ENCODE measurements at regions not wholly inside any gene's neighbourhood (a gene's known extent, or its start where the extent isn't known, plus 50 kb on each side); places are given as distances from the start of the nearest gene placed in this dataset.

DNA sequence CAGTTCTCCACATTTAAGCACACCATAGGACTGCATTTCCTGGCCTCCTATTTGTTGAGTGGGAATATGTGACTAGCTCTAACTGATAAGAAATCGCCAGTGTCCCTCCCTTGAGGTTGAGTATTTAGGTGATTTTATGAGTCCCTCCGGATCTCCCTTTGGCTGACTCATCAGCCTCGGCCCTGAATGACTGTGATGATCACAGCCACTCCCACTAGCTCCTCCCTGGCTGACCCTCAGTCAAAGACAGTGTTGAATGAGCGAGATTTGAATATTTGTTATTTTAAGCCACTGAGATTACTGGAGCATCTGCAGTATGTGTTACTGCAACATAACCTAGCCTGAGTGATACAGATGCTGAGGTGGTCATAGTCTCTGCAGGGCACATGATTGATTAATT, 515.3 kb downstream of the EPHB1 start:
- in situ Hi-C loops (cut with HindIII; ENCODE audit: low sequenced_read_pairs) = no loop called here

- in situ Hi-C loops (cut with HindIII; ENCODE audit: low sequenced_read_pairs) = no loop called here
Measured at GRCh38 chr3:135311699-135312098, 516.6 kb downstream of the EPHB1 start.

DNA sequence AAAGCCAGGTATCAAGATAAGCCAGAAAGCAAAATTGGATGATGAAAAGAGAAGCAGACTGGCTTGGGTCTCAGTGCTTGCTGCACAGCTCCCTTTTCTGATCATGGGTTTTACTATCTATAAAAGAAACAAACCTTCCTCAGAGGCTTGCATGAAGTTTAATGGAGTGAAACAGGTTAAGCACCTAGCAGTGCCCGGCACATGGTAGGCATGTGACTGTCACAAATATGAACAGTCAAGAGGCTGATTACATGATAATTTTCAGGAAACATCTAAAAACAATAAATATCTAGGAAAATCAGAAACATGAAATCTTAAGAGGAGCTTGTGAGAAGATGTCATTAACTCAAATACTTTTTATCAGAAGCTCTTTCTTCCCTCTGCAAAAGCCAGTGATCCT, 519.2 kb downstream of the EPHB1 start:
- in situ Hi-C loops (cut with HindIII; ENCODE audit: low sequenced_read_pairs) = no loop called here

DNA sequence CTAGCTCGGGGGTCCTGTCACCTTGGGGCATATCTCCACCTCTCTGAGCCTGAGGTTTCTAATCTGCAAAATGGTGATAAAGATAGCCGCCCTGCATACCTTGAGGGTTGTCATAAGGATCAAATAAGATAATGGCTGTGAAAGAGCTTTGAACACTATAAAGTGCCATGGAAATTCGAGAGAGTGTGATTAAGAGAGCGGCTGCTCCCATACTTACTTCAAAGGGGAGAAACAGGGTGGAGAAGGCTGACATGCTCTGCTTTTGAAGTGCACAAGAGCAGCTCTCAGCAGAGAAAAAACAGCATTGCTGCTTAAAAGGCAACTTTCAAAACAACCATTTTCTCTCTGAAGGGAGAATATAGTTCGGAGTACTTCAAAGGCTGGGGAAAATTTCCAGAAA, 529.2 kb downstream of the EPHB1 start:
- in situ Hi-C loops (cut with HindIII; ENCODE audit: low sequenced_read_pairs) = no loop called here

DNA sequence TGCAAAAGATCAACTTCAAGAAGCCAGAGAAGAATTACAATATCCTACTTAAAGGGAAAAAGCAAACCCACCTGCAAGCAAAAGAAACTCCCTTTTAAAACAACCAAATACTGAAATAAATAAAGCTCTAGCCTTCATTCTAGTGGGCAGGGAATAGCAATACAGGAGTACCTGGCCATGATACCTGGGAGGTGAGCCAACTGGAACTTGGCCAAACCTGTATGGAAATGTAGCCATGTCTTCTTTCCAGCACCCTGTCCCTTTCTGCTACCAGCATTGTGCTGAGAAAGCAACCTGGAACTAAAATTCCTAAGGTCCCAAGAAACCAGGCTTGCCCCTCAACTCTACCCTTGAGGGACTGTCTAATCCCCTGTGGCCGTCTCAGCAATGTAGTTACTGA, 530.0 kb downstream of the EPHB1 start:
- in situ Hi-C loops (cut with HindIII; ENCODE audit: low sequenced_read_pairs) = no loop called here

GRCh38 chr3:135325726-135326235, 530.7 kb downstream of the EPHB1 start:
- in situ Hi-C loops (cut with HindIII; ENCODE audit: low sequenced_read_pairs) = no loop called here

- in situ Hi-C loops (cut with HindIII; ENCODE audit: low sequenced_read_pairs) = no loop called here
Measured at GRCh38 chr3:135326851-135327250, 531.8 kb downstream of the EPHB1 start.

GRCh38 chr3:135328036-135328435, 533.0 kb downstream of the EPHB1 start:
- in situ Hi-C loops (cut with HindIII; ENCODE audit: low sequenced_read_pairs) = no loop called here

- in situ Hi-C loops (cut with HindIII; ENCODE audit: low sequenced_read_pairs) = no loop called here
Measured at GRCh38 chr3:135329479-135329878, 534.4 kb downstream of the EPHB1 start.

DNA sequence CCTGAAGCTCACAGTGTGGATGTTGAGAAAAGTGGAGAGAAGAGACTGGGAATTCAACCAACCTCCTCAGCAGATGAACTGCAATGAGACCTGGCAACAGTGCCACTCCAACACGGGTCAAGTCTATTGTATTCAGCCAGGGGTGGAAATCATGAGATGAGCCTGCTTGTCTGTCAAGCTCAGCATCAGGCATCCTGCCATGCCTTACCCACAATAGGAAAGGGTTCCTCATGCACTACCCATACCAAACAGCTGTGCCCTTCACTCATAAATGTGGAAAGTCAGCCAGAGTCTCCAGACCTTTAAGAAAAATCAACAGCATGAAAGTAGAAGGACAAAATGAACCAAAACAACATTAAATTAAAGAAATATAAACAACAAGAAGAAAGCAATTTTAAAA, 542.1 kb downstream of the EPHB1 start:
- in situ Hi-C loops (cut with HindIII; ENCODE audit: low sequenced_read_pairs) = no loop called here

GRCh38 chr3:135348690-135349089, 553.6 kb downstream of the EPHB1 start:
- in situ Hi-C loops (cut with HindIII; ENCODE audit: low sequenced_read_pairs) = no loop called here

DNA sequence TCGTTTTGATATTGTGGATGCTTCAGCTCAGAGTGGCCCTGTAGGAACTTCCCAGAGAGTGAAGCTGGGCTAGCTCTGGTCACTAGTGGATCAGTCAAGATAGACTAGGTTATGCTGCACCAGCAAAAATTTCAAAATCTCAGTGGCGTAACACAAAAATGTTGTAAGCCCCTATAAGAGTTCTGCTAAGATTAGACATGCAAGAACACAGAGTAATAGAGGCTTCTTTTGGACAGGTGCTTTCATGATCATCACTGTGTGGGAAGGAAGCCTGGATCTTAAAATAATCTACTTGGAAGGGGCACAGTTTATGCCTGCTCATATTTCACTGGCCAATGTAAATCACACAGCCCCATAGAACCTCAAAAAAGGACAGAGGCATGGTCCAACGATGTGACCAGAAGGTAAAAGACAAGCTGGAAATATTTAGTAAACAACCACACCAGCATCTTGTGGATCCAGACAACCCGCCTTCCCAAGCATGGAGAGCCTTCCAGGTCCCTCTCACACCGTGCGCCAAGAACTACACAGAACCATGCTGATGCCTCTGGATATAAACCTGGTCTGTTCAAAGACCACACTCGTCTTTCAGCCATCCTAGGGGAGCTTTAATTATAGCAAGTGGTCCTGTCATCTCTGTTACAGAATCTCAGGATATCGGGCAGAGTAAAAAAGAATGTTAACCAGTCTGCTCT, 554.3 kb downstream of the EPHB1 start:
- in situ Hi-C loops (cut with HindIII; ENCODE audit: low sequenced_read_pairs) = no loop called here

DNA sequence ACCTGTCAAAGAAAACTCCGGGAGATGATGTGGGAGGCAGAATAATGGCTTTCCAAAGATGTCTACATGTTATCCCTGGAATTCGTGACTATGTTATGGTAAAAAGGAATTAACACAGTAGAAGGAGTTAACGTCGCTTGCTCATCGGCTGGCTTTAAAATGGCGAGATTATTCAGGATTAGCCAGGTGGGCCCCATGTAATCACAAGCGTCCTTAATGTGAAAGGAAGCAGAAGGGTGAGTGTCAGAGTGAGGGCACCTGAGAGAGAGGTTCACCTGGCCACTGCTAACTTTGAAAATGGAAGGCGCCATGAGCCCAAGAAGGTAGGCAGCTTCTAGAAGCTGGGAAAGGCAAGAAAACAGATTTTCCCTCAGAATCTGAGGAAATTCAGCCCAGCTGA, 557.2 kb downstream of the EPHB1 start:
- in situ Hi-C loops (cut with HindIII; ENCODE audit: low sequenced_read_pairs) = no loop called here

- in situ Hi-C loops (cut with HindIII; ENCODE audit: low sequenced_read_pairs) = no loop called here
Measured at GRCh38 chr3:135362889-135363288, 567.8 kb downstream of the EPHB1 start.

- in situ Hi-C loops (cut with HindIII; ENCODE audit: low sequenced_read_pairs) = no loop called here
Measured at GRCh38 chr3:135364676-135365075, 569.6 kb downstream of the EPHB1 start.

DNA sequence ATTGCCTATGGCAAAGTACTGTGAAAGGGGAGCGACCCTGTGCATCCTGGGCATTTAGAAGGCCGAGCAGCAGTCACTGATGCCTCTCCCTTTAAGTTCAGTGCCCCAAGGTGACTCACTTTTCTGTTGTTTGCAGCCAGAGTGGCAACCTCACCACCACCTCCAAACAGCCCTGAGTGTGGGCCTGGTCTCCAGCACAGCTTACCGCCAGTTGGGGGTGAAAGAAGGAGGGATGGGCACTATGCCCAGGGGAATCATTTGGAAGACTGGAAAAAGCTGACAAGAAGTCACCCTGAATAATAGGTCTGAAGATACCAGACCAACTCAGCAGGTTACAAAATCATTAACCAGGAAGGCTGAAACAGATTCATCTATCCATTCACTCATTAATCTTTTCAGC, 571.8 kb downstream of the EPHB1 start:
- in situ Hi-C loops (cut with HindIII; ENCODE audit: low sequenced_read_pairs) = no loop called here

DNA sequence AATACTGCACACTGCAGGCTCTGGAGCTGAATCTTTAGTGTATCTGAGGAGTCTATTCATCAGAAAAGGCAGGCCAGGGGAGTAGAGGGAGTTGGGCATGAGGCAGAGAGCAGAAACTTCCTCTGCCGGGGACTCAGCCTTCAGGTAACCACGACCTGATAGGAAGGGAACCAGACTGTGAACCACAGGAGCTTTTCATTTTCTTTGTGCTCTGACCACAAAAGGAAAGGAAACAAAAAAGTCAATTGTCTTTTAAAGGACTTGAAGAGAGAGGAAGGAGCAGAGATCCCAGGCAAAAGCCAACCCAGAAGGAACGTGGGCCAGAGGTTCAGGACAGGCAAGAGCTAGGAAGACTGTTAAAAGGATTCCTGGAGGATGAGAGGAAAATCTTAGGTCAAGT, 573.3 kb downstream of the EPHB1 start:
- in situ Hi-C loops (cut with HindIII; ENCODE audit: low sequenced_read_pairs) = no loop called here

- in situ Hi-C loops (cut with HindIII; ENCODE audit: low sequenced_read_pairs) = no loop called here
Measured at GRCh38 chr3:135368781-135369180, 573.7 kb downstream of the EPHB1 start.

GRCh38 chr3:135374571-135374970, 579.5 kb downstream of the EPHB1 start:
- in situ Hi-C loops (cut with HindIII; ENCODE audit: low sequenced_read_pairs) = no loop called here

GRCh38 chr3:135382188-135382587, 583.3 kb upstream of the PPP2R3A start:
- in situ Hi-C loops (cut with HindIII; ENCODE audit: low sequenced_read_pairs) = no loop called here

- in situ Hi-C loops (cut with HindIII; ENCODE audit: low sequenced_read_pairs) = no loop called here
Measured at GRCh38 chr3:135382621-135383020, 582.9 kb upstream of the PPP2R3A start.

DNA sequence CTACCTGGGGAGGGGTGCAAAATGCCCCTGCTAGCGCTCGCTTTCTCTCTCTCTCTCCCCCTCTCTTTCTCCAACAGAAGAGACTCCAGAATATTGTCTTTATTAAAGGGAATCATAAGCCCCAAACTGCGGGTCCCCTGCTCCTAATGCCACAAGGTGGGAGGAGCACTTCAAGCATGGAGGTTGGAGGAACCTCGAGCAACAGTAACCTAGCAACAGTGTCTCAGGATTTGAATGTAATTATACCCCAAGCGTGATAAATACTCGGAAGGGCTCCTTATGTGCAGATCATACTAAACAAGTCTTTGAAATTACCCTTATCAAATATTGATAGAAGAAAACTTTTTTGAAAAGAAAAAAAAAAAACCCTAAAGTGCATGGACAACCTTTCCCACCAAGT, 582.2 kb upstream of the PPP2R3A start:
- in situ Hi-C loops (cut with HindIII; ENCODE audit: low sequenced_read_pairs) = no loop called here

GRCh38 chr3:135392151-135392550, 573.4 kb upstream of the PPP2R3A start:
- in situ Hi-C loops (cut with HindIII; ENCODE audit: low sequenced_read_pairs) = no loop called here
